ENCODE measurements at regions not wholly inside any gene's neighbourhood (a gene's known extent, or its start where the extent isn't known, plus 50 kb on each side); places are given as distances from the start of the nearest gene placed in this dataset.

DNA sequence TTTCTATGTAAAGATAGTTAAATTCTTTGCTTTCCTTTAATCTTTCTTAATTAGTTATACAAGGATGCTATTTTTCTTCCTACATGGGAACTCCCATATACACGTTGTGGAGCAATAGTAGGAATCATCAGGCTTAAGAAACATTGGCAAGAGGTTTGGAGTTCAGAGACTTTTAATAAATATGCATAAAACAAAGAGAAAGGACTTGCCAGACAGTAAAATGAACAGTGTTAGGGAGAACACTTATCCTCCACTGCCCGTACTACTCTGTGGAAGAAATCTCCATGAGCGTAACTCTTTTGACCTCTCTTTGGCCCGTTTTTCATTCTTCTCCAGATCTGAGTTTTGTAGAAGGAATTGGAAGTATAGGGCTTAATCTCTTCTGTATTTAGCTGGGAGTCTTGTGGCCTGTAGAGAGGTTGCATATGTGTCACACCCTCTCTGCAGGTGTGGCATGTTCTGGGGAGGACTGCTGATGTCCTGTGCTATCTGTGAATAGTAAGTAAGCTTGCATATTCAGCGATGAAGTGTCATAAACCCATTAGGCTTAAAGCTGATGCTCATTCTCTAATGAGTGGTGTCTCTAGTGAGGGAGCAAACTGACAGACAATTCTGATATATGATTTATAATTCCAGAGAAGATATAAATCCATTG is 455.4 kb upstream of the FAR2 start:
- no peak for FAIRE-seq
- H3K27ac ChIP-seq (ENCODE audit: control insufficient read depth, insufficient read depth, low read length), result no peak overlapping the region
- H3K27me3 ChIP-seq (ENCODE audit: control insufficient read depth, extremely low read depth, insufficient read depth, low read length), result no peaks in the 10 kb centered on the region
- H3K9me1 ChIP-seq (ENCODE audit: control insufficient read depth, extremely low read depth, insufficient read depth, low read length), result no peaks in the 10 kb centered on the region
- DNase-seq (ENCODE audit: low read depth, low spot score), result no peak
- H3K4me2 ChIP-seq (ENCODE audit: control insufficient read depth, extremely low read depth, insufficient read depth, low read depth, low read length), result no peak overlapping the region
- H3K9ac ChIP-seq (ENCODE audit: control insufficient read depth, extremely low read depth, insufficient read depth, low read length), result no peak overlapping the region
- H3K36me3 ChIP-seq (ENCODE audit: control insufficient read depth in 2 of 2, extremely low read depth in 1 of 2, insufficient read depth in 2 of 2, low read length in 2 of 2), result no peaks in the 10 kb centered on the region
- no peak for TF ChIP-seq EZH2 (IDR thresholded peaks at IDR 0.05; ENCODE audit: low read length)
- H3K4me3 ChIP-seq (ENCODE audit: control insufficient read depth in 2 of 3, extremely low read depth in 1 of 3, insufficient read depth in 2 of 3, low read depth in 1 of 3, low read length in 3 of 3), result no peak overlapping the region
- H3K4me1 ChIP-seq (ENCODE audit: control insufficient read depth, extremely low read depth, insufficient read depth, low read length), result no peaks in the 10 kb centered on the region
- dilution Hi-C loops (cut with MboI; ENCODE audit: extremely low pct_ligation_motif_present, low sequenced_read_pairs), result no loop called here
- H3K9me3 ChIP-seq (ENCODE audit: control insufficient read depth, low read depth, low read length), result no peaks in the 10 kb centered on the region
- no peak overlapping the region for H2AFZ ChIP-seq (ENCODE audit: control insufficient read depth, low read length)
- no peaks in the 10 kb centered on the region for H4K20me1 ChIP-seq (ENCODE audit: control insufficient read depth, extremely low read depth, insufficient read depth, low read length)
- H3K79me2 ChIP-seq (ENCODE audit: control insufficient read depth, insufficient read depth, low read length), result no peaks in the 10 kb centered on the region

DNA sequence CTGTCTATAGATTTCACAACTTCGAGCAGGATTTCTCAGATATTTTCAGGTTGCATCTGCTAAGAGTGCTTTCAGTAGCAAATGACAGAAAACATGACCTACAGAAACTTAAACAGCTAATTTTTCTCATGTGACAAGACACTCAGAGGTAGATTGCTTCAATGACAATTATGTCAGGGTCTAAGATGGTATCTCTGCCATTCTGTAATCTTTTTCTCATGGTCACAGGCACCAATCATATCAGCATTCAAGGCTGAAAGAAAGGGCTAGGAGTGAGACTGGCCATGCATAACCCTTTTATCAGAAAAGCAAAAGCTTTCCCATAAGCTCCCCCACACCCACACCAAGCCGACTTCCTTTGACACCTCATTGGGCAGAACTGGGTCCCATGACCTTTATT is 450.5 kb upstream of the FAR2 start:
- no peak for DNase-seq (ENCODE audit: low read depth, low spot score)
- no peaks in the 10 kb centered on the region for H3K79me2 ChIP-seq (ENCODE audit: control insufficient read depth, insufficient read depth, low read length)
- H3K36me3 ChIP-seq (ENCODE audit: control insufficient read depth in 2 of 2, extremely low read depth in 1 of 2, insufficient read depth in 2 of 2, low read length in 2 of 2), result no peaks in the 10 kb centered on the region
- FAIRE-seq, result no peak
- TF ChIP-seq EZH2 (IDR thresholded peaks at IDR 0.05; ENCODE audit: low read length), result no peak
- TF ChIP-seq, protein P1, sequence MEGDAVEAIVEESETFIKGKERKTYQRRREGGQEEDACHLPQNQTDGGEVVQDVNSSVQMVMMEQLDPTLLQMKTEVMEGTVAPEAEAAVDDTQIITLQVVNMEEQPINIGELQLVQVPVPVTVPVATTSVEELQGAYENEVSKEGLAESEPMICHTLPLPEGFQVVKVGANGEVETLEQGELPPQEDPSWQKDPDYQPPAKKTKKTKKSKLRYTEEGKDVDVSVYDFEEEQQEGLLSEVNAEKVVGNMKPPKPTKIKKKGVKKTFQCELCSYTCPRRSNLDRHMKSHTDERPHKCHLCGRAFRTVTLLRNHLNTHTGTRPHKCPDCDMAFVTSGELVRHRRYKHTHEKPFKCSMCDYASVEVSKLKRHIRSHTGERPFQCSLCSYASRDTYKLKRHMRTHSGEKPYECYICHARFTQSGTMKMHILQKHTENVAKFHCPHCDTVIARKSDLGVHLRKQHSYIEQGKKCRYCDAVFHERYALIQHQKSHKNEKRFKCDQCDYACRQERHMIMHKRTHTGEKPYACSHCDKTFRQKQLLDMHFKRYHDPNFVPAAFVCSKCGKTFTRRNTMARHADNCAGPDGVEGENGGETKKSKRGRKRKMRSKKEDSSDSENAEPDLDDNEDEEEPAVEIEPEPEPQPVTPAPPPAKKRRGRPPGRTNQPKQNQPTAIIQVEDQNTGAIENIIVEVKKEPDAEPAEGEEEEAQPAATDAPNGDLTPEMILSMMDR (optimal IDR thresholded peaks at IDR 0.05 in 1 of 3, IDR thresholded peaks at IDR 0.05 in 1 of 3, conservative IDR thresholded peaks at IDR 0.05 in 1 of 3; ENCODE audit: extremely low read depth in 1 of 3, insufficient read depth in 2 of 3, low read length in 3 of 3), result no peak
- no peak overlapping the region for H3K27ac ChIP-seq (ENCODE audit: control insufficient read depth, insufficient read depth, low read length)
- no peak overlapping the region for H3K4me3 ChIP-seq (ENCODE audit: control insufficient read depth in 2 of 3, extremely low read depth in 1 of 3, insufficient read depth in 2 of 3, low read depth in 1 of 3, low read length in 3 of 3)
- no peaks in the 10 kb centered on the region for H3K4me1 ChIP-seq (ENCODE audit: control insufficient read depth, extremely low read depth, insufficient read depth, low read length)
- H3K9me3 ChIP-seq (ENCODE audit: control insufficient read depth, low read depth, low read length), result no peaks in the 10 kb centered on the region
- dilution Hi-C loops (cut with MboI; ENCODE audit: extremely low pct_ligation_motif_present, low sequenced_read_pairs), result no loop called here
- no peak overlapping the region for H3K4me2 ChIP-seq (ENCODE audit: control insufficient read depth, extremely low read depth, insufficient read depth, low read depth, low read length)
- no peaks in the 10 kb centered on the region for H3K27me3 ChIP-seq (ENCODE audit: control insufficient read depth, extremely low read depth, insufficient read depth, low read length)
- no peak overlapping the region for H2AFZ ChIP-seq (ENCODE audit: control insufficient read depth, low read length)
- no peaks in the 10 kb centered on the region for H3K9me1 ChIP-seq (ENCODE audit: control insufficient read depth, extremely low read depth, insufficient read depth, low read length)
- H4K20me1 ChIP-seq (ENCODE audit: control insufficient read depth, extremely low read depth, insufficient read depth, low read length), result no peaks in the 10 kb centered on the region
- no peak overlapping the region for H3K9ac ChIP-seq (ENCODE audit: control insufficient read depth, extremely low read depth, insufficient read depth, low read length)

DNA sequence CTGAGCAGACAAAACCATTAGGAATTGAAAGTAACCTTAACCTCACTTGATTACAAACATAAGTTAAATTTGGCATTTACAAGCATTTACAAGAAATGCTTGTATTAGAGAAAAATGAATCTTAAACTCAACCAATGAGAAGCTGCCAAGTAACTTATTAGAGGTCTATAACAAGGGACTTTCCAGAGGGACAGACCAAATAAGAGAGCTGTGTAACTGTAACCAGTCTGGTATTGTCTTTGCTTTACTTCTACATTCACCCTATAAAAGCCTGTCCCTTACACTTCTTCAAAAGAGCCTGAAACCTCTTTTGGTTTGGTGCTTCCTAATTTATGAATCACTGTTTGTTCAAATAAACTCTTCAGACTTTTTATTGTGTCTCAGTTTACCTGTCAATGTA is 450.0 kb upstream of the FAR2 start:
- dilution Hi-C loops (cut with MboI; ENCODE audit: extremely low pct_ligation_motif_present, low sequenced_read_pairs), result no loop called here
- H2AFZ ChIP-seq (ENCODE audit: control insufficient read depth, low read length), result no peak overlapping the region
- no peaks in the 10 kb centered on the region for H3K27me3 ChIP-seq (ENCODE audit: control insufficient read depth, extremely low read depth, insufficient read depth, low read length)
- no peaks in the 10 kb centered on the region for H3K9me3 ChIP-seq (ENCODE audit: control insufficient read depth, low read depth, low read length)
- H3K4me1 ChIP-seq (ENCODE audit: control insufficient read depth, extremely low read depth, insufficient read depth, low read length), result no peaks in the 10 kb centered on the region
- H3K79me2 ChIP-seq (ENCODE audit: control insufficient read depth, insufficient read depth, low read length), result no peaks in the 10 kb centered on the region
- H4K20me1 ChIP-seq (ENCODE audit: control insufficient read depth, extremely low read depth, insufficient read depth, low read length), result no peaks in the 10 kb centered on the region
- no peak overlapping the region for H3K9ac ChIP-seq (ENCODE audit: control insufficient read depth, extremely low read depth, insufficient read depth, low read length)
- no peaks in the 10 kb centered on the region for H3K36me3 ChIP-seq (ENCODE audit: control insufficient read depth in 2 of 2, extremely low read depth in 1 of 2, insufficient read depth in 2 of 2, low read length in 2 of 2)
- H3K27ac ChIP-seq (ENCODE audit: control insufficient read depth, insufficient read depth, low read length), result no peak overlapping the region
- no peak overlapping the region for H3K4me2 ChIP-seq (ENCODE audit: control insufficient read depth, extremely low read depth, insufficient read depth, low read depth, low read length)
- DNase-seq (ENCODE audit: low read depth, low spot score), result no peak
- TF ChIP-seq, protein P1 (optimal IDR thresholded peaks at IDR 0.05 in 1 of 3, IDR thresholded peaks at IDR 0.05 in 1 of 3, conservative IDR thresholded peaks at IDR 0.05 in 1 of 3; ENCODE audit: extremely low read depth in 1 of 3, insufficient read depth in 2 of 3, low read length in 3 of 3), result no peak
- no peak for TF ChIP-seq EZH2 (IDR thresholded peaks at IDR 0.05; ENCODE audit: low read length)
- H3K4me3 ChIP-seq (ENCODE audit: control insufficient read depth in 2 of 3, extremely low read depth in 1 of 3, insufficient read depth in 2 of 3, low read depth in 1 of 3, low read length in 3 of 3), result no peak overlapping the region
- H3K9me1 ChIP-seq (ENCODE audit: control insufficient read depth, extremely low read depth, insufficient read depth, low read length), result no peaks in the 10 kb centered on the region
- no peak for FAIRE-seq

Data from keratinocyte (primary cell).